ENCODE measurements at regions not wholly inside any gene's neighbourhood (a gene's known extent, or its start where the extent isn't known, plus 50 kb on each side); places are given as distances from the start of the nearest gene placed in this dataset.

DNA sequence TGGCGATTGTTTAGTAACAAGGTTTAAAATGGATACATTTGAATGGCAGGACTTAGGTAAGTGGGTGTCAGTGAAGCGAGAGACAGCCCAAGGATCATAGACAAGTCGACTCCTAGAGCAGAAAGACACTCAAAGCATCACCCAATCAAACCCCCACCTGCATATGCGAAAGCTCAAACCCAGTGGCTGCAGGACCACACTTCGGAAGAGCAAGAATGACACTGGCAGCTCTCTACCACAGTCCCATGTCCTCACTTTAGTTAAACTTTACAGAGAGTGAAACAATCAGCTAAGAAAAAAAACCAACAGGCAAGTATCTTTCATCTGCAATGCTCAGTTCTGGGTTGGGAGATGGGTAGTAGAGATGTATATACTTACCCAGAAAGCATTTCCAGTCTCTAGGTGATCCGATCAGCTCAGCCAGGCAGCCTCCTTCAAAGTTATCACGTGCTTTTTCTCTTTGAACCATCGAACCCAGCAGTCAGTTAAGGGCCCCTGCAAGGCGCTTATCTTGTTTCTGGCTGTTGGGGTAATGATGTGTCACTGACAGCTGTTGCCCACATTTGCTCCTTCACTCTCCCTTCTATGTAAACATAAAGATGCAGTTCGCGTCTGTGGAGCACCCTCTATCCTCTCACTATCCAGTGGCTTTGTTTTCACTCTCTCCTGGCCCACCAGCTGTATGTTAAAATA lies 357.5 kb upstream of the ID2 start:
- WGBS (ENCODE audit: missing lambda C conversion rate) = 67% methylated on average over 11 of the region's 11 CpGs

DNA sequence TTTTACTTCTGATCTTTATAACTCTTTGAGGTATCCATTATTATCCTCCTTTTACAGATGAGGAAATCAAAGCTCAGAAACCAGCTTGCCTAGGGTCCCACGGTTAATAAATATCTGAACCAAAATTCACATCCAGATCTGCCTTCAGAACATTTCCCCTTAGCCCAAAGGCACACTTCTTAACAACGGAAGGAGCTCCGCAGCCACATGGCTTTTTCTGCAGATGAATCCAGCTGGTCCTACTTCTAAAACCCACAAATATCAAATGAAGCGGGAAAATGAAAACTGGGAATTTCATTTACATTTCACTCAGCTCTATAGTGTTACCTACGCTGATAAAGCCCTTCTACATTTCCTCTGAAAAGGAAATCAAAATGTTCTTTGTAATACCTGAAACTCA lies 357.0 kb upstream of the ID2 start:
- no peaks in the 10 kb centered on the region for H3K9me3 ChIP-seq
- ChIA-PET CTCF (interaction anchor here (1.2 to 1.5 kb wide), 2 partner anchors 20 to 59 kb away, joined by 3 to 4 read pairs; no protein-coding TSS in a partner anchor), POLR2A (no interaction called here)
- ATAC-seq = no peak
- H3K4me1 ChIP-seq = no peaks in the 10 kb centered on the region
- TF ChIP-seq CHD4 (IDR thresholded peaks at IDR 0.05; ENCODE audit: borderline replicate concordance) = no peak
- TF ChIP-seq HEYL (CRISPR knock-in tag; IDR thresholded peaks at IDR 0.05) = no peak
- no peak for TF ChIP-seq ZC3H11A (IDR thresholded peaks at IDR 0.05)
- TF ChIP-seq RFX5 (IDR thresholded peaks at IDR 0.05) = no peak
- TF ChIP-seq EHMT2 (IDR thresholded peaks at IDR 0.05; ENCODE audit: low read depth) = no peak
- TF ChIP-seq GATA3 (IDR thresholded peaks at IDR 0.05; ENCODE audit: borderline replicate concordance) = no peak
- TF ChIP-seq FOXS1 (CRISPR knock-in tag; IDR thresholded peaks at IDR 0.05) = no peak
- no peak for TF ChIP-seq MAFK (IDR thresholded peaks at IDR 0.05; ENCODE audit: partially characterized antibody)
- H3K27ac ChIP-seq = no peak overlapping the region
- WGBS (ENCODE audit: missing lambda C conversion rate) = 74% methylated on average over 5 of the region's 5 CpGs
- FAIRE-seq = no peak
- no peak for DNase-seq (ENCODE audit: low read depth in 1 of 2, low spot score in 1 of 2)
- no peak overlapping the region for H3K4me2 ChIP-seq
- no peak overlapping the region for H3K4me3 ChIP-seq

More for the DNA sequence above, 357.5 kb upstream of the ID2 start:
- TF ChIP-seq EP300 (IDR thresholded peaks at IDR 0.05) = no peak
- no peak for TF ChIP-seq CHD2 (IDR thresholded peaks at IDR 0.05; ENCODE audit: low read length, partially characterized antibody)
- TF ChIP-seq NR3C1 (IDR thresholded peaks at IDR 0.05) = no peak
- TF ChIP-seq, protein P1, sequence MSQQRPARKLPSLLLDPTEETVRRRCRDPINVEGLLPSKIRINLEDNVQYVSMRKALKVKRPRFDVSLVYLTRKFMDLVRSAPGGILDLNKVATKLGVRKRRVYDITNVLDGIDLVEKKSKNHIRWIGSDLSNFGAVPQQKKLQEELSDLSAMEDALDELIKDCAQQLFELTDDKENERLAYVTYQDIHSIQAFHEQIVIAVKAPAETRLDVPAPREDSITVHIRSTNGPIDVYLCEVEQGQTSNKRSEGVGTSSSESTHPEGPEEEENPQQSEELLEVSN (IDR thresholded peaks at IDR 0.05; ENCODE audit: borderline replicate concordance, low read depth) = no peak
- no peak for TF ChIP-seq NPAS2 (CRISPR knock-in tag; IDR thresholded peaks at IDR 0.05; ENCODE audit: borderline replicate concordance)
- TF ChIP-seq, protein P2, sequence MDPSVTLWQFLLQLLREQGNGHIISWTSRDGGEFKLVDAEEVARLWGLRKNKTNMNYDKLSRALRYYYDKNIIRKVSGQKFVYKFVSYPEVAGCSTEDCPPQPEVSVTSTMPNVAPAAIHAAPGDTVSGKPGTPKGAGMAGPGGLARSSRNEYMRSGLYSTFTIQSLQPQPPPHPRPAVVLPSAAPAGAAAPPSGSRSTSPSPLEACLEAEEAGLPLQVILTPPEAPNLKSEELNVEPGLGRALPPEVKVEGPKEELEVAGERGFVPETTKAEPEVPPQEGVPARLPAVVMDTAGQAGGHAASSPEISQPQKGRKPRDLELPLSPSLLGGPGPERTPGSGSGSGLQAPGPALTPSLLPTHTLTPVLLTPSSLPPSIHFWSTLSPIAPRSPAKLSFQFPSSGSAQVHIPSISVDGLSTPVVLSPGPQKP (IDR thresholded peaks at IDR 0.05; ENCODE audit: low read depth, low read length) = no peak
- TF ChIP-seq FOSB (CRISPR knock-in tag; IDR thresholded peaks at IDR 0.05) = no peak
- TF ChIP-seq HOXB5 (CRISPR knock-in tag; IDR thresholded peaks at IDR 0.05) = no peak
- ChIA-PET POLR2A (no interaction called here), CTCF (interaction anchor here (1.2 kb wide), 1 partner anchor 19 kb away, joined by 3 read pairs; no protein-coding TSS in a partner anchor)
- Histone ChIP-seq H3K4me2 (no peak overlapping the region), H3K27ac (no peak overlapping the region), H3K4me1 (no peaks in the 10 kb centered on the region), H3K4me3 (no peak overlapping the region), H3K9me3 (no peaks in the 10 kb centered on the region)
- no peak for DNase-seq (ENCODE audit: low read depth in 1 of 2, low spot score in 1 of 2)
- peak in 1 of 2 experiments; percentile 18; a peak in 2 of 6 replicates for ATAC-seq
- no peak for FAIRE-seq

DNA sequence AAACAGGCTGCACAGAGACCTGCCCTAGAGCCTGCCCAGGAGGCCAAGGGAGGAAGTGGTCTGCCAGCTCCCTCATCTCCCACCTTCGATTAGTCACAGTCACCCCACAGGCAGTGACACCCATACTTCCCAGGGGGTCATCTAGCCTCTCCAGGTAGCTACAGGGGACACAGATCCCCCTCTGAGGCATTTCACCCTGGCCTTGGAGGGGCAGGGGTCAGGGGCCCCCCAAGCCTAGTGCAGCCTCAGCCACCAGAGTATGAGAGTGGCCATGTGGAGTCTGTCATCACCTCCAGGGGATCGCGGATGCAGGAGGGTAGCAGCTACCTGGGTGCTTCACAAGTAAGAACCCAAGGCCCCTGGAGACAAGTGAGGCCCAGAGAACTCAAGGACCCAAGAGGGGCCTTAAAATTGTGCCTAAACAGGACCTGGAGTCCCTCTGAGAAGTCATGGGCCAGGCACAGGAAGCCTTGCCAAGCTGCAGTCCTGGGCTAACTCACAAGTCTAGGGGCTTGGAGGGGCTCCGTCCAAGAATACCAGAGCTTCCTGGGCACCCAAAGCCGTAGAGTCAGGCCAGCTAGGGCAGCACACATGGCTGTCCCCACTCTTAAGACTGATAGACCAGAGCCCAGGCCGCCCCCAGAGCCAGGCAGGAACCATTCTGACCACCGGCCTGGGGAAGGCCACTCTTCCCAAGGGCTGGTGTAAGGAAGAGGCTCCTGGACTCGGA lies 354.3 kb upstream of the ID2 start:
- no peak for FAIRE-seq
- Histone ChIP-seq H3K4me2 (no peak overlapping the region), H3K9me3 (no peaks in the 10 kb centered on the region), H3K27ac (no peak overlapping the region), H3K4me1 (no peaks in the 10 kb centered on the region), H3K4me3 (no peak overlapping the region)
- ChIA-PET POLR2A (no interaction called here), CTCF (interaction anchor here (0.9 to 1.9 kb wide), 3 partner anchors 10 to 1231 kb away, joined by 3 to 4 read pairs (median 4); no protein-coding TSS in a partner anchor)
- TF ChIP-seq, protein P3, sequence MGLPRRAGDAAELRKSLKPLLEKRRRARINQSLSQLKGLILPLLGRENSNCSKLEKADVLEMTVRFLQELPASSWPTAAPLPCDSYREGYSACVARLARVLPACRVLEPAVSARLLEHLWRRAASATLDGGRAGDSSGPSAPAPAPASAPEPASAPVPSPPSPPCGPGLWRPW (IDR thresholded peaks at IDR 0.05) = no peak
- no peak for TF ChIP-seq JUNB (IDR thresholded peaks at IDR 0.05)
- no peak for TF ChIP-seq RCOR1 (IDR thresholded peaks at IDR 0.05; ENCODE audit: low read depth, low read length)
- TF ChIP-seq HOXA7 (CRISPR knock-in tag; IDR thresholded peaks at IDR 0.05) = no peak
- no peak for TF ChIP-seq GATA3 (IDR thresholded peaks at IDR 0.05; ENCODE audit: borderline replicate concordance)
- no peak for TF ChIP-seq RFX5 (IDR thresholded peaks at IDR 0.05)
- TF ChIP-seq, protein P4, sequence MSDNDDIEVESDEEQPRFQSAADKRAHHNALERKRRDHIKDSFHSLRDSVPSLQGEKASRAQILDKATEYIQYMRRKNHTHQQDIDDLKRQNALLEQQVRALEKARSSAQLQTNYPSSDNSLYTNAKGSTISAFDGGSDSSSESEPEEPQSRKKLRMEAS (IDR thresholded peaks at IDR 0.05) = no peak
- no peak for TF ChIP-seq TFCP2L1 (CRISPR knock-in tag; IDR thresholded peaks at IDR 0.05)
- no peak for TF ChIP-seq KDM5A (IDR thresholded peaks at IDR 0.05)
- no peak for TF ChIP-seq SREBF2 (IDR thresholded peaks at IDR 0.05)
- TF ChIP-seq CHD4 (IDR thresholded peaks at IDR 0.05; ENCODE audit: borderline replicate concordance) = no peak
- no peak for TF ChIP-seq MAFK (IDR thresholded peaks at IDR 0.05; ENCODE audit: partially characterized antibody)
- no peak for TF ChIP-seq EHF (CRISPR knock-in tag; IDR thresholded peaks at IDR 0.05)
- no peak for TF ChIP-seq RARB (CRISPR knock-in tag; IDR thresholded peaks at IDR 0.05)
- ATAC-seq = no peak
- no peak for DNase-seq (ENCODE audit: low read depth in 1 of 2, low spot score in 1 of 2)
- 81% methylated on average over 8 of the region's 8 CpGs for WGBS (ENCODE audit: missing lambda C conversion rate)
